GM19395 (cell line): ENCODE measurements at regions not wholly inside any gene's neighbourhood (a gene's known extent, or its start where the extent isn't known, plus 50 kb on each side); places are given as distances from the start of the nearest gene placed in this dataset.
"Not testable (repeated sequence)": the region's sequence is repeated elsewhere in the genome, so short reads cannot be mapped to it uniquely, and the experiment has no call there.

Experiments
- ATAC-seq: cut with Tn5 transposase; IDR thresholded peaks from one replicate; pipeline ENCODE4 v1.9.1; 2021; ENCODE audit warnings: mild to moderate bottlenecking, moderate library complexity; ENCODE audit not compliant: unreplicated experiment

DNA sequence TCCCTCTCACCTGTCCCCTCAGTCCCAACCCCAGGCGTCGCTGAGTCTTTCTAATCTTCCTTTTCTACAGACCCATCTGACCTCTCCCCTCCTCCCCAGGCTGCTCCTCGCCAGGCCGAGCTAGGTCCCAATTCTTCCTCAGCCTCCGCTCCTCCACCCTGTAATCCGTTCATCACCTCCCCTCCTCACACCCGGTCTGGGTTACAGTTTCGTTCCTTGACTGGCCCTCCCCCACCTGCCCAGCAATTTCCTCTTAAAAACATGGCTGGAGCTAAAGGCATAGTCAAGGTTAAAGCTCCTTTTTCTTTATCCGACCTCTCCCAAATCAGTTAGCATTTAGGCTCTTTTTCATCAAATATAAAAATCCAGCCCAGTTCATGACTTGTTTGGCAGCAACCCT, 262.0 kb downstream of the SMARCA2 start:
- not testable (repeated sequence) for ATAC-seq

DNA sequence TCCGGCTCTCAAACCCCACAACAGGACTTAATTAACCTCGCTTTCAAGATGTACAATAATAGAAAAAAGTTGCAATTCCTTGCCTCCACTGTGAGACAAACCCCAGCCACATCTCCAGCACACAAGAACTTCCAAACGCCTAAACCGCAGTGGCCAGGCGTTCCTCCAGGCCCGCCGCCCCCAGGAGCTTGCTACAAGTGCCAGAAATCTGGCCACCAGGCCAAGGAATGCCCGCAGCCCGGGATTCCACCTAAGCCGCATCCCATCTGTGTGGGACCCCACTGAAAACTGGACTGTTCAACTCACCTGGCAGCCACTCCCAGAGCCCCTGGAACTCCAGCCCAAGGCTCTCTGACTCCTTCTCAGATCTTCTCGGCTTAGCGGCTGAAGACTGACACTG, 262.5 kb downstream of the SMARCA2 start:
- ATAC-seq: not testable (repeated sequence)

DNA sequence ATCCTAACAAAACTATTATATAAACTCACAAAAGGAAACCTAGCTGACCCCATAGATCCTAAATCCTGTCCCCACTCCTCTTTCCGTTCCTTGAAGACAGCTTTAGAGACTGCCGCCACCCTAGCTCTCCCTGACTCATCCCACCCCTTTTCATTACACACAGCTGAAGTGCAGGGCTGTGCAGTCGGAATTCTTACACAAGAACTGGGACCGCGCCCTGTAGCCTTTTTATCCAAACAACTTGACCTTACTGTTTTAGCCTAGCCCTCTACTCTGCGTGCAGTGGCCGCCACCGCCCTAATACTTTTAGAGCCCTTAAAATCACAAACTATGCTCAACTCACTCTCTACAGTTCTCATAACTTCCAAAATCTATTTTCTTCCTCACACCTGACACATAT, 264.0 kb downstream of the SMARCA2 start:
- ATAC-seq: not testable (repeated sequence)

DNA sequence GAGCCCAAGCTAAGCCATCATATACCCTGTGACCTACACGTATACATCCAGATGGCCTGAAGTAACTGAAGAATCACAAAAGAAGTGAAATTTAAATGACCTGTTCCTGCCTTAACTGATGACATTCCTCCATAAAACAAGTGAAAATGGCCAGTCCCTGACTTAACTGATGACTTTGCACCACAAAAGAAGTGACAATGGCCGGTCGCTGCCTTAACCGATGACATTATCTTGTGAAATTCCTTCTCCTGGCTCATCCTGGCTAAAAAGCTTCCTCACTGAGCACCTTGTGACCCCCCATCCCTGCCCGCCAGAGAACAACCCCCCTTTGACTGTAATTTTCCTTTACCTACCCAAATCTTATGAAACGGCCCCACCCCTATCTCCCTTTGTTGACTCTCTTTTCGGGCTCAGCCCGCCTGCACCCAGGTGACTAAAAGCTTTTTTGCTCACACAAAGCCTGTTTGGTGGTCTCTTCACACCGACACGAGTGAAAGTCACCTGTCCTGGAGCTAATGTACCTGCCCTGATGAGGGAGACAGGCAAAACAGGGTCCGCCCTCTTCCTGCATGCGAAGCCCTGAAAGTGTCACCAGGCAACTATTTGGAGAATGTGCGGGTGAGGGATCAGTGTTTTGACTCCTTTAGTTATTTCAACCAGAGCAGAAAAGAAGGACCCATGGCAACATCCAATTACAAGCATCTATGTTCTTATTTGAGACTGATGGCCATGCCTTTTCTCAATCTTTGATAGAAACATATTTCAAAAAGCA, 266.1 kb downstream of the SMARCA2 start:
- no peak for ATAC-seq

DNA sequence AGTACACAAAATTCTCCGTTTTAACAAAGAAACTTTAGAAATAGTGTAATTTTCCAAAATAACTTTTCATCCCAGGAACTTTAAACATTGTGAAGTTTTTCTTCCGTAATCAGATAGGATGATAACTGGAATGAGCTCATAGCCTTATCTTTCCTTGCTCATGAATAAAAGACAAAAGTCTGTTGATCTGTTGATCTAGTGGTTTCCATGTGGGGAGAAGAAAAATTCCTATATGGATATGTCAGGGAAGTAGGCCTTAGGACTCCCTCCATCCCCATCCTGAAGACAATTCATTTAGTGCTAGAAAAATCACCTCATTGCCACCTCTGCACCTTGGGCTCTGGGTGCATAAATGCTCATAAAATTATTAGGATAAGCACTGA, 266.6 kb downstream of the SMARCA2 start:
- ATAC-seq: no peak

DNA sequence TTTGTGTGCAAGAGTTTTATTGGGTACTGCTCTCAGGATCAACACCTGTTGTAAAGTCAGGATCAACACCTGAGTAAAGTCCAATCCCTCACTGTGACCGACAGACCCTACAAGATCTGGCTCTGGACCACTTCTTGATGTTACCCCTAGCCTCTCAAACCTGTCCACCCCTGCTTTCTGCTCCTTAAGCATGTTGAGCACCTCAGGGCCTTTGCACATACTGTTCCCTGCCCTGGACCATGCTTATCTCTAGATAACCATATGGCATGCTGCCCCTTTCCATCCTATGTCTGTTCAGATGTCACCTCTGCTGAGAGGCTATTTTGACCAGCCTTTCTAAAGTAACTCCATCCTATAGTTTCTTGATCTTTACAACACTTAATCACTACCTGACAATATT, 269.6 kb downstream of the SMARCA2 start:
- ATAC-seq: no peak

DNA sequence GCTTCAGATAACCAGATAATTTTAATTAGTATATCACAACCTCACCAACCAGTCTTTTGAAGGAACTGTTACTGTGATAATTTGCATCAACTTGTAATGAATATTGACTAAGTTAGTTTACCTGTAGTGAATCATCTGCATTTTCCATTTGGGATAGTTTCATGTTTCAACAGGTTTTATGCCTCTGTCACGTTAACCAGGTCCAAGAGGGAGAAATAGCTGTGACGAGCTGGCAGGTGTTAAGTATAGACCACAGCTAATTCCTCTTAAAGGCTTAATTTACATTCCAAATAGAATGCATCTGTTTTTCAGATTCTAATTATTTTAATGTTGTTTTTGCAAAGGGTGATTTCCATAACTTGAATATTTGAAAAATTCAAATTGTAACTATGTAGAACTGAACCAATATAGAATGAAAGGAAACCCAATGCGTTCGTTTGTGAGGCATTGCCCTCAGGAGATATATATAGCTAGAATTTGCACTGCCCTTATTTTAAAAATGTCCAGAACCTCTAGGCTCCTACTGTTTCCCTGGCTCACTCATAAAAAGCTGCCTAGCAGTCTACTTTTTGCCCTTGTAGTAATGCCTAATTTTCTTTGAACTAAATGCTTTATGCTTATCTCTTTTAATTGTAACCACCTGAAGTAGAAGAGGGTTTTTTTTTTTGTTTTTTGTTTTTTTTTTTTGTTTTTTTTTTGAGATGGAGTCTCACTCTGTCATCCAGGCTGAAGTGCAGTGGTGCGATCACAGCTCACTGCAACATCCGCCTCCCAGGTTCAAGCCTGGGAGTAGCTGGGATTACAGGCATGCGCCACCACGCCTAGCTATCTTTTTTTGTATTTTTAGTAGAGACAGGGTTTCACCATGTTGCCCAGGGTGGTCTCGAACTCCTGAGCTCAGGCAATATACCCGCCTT, 270.5 kb downstream of the SMARCA2 start:
- no peak for ATAC-seq

DNA sequence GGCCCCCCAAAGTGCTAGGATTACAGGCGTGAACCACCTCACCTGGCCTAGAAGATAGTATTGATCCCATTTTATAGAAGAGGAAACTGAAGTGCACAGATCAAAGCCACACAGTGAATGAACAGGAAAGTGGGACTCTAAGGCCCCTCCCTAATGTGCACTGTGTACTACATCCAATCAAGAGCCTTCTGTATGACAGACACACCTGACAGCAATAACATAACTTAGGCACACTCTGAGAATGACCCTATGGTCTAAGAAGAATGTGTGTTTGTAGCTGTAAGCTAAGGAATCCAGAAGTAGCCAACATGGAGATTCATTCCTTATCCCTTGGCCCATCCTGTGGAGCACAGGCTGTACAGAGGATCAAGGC, 271.2 kb downstream of the SMARCA2 start:
- ATAC-seq: no peak

DNA sequence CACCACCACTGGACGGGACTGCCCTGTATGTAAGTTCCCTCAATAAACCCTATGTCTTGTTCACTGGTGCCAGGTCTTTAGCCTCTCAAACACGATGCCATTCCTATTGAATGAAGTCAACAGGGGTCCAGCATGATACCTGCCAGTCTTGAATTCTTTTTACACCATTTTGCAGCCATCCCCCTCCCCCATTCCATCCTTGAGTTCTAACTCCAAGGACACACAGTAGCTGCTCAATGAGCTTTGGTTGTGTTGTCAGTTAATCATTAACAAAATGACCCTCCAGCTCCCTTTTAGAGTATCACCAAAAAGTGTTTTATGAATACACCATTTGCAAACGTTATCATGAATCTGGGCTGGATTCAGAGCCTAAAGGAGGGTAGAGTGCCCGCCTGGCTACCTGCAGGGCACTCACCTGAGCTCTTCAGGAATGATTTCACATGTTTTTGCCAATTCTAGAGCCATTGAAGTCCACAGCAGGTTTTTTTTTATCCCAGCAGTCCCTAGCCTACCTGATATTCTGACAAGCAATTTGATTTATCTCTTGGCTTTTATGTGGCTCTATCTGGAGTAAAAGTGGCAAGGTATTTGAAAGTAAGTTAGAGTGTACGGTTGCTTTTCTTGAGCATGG, 271.8 kb downstream of the SMARCA2 start:
- ATAC-seq: no peak

DNA sequence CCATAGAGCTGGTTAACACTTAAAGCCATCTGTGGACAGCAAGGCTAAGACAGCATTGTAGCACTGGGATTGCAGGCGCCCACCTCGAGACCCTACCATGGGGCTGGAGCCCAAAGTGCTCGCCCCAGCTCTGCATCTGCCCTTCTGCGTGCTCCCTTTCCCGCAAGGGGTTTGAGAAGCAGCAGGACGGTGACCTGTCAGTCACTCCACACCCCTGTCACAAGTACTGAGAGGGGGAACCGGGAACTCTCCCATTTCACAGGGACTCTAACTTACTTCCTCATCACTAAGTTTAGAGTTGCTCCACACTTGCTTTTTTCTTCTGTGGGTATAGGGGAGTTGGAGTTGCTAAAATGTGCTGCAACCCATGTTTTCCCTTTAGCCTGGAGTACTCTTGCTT, 273.2 kb downstream of the SMARCA2 start:
- ATAC-seq: no peak

DNA sequence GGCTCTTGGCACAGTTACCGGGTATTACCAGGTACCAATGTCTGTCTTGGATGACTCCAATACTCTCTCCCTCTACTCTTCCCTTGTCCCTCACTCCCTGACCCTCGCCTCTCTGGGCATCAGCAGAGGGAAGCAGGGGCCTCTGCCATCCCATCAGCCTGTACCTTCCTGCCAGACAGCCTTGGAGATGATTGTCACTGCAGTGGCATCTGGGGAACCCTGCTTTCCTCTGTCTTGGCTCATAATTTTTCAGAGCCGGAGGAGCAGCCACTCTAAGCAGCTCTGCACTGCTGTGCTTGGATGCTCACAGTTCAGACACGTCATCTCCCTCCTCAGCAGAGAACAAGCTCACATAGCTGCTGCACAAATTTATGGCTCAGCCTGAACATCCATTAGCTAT, 274.1 kb downstream of the SMARCA2 start:
- no peak for ATAC-seq

DNA sequence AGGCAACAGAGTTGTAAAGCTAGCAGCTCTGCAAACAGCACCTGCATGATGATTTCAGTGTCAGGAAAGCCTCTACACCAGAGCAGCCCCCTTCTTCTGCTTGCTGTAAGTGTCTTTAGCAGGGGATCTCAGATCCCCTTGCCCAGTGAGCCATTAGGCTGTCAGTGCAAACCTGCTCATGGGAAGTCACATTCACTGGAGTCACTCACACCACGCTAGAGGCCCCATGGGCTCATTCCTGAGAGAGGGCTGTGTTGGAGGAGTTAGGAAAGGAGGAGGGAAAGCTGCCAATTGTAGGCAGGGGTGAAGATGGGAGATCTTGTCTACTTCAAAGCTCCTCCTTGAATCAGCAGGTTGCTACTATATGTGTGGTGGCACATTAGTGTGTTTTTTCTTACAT, 275.2 kb downstream of the SMARCA2 start:
- ATAC-seq: no peak

DNA sequence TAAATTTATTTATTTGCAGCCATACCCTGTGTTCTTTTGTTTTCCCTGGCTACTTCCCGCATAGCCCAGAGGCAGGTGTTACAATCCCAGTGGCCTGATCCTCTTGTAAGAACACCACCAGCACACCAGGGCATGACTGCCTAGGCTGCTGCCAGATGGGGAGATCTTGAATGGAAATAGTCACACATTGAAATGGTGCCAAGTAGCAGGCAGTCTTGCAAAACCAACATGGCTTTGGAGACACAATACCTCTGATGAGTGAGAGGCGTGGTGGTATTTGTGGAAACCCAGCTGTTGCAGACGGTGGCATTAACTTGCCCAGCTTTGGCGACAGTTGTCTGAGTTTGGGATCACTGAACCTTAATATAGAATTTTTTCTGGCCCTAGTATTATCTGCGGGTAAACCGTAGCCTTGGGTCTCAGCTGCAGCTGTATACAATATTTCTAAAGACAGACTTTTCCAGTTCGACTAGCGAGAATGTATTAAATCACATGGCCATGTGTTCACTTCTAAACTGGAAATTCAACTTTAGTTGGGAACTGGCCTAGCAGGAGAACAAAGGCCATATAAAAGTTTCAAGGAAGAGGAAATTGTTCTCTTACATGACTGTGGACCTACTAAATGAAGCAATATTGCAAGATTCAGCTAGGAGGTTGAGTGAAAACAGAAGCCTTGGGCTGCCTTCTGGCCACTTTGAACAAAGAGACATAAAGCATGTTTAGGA, 277.0 kb downstream of the SMARCA2 start:
- ATAC-seq: no peak

DNA sequence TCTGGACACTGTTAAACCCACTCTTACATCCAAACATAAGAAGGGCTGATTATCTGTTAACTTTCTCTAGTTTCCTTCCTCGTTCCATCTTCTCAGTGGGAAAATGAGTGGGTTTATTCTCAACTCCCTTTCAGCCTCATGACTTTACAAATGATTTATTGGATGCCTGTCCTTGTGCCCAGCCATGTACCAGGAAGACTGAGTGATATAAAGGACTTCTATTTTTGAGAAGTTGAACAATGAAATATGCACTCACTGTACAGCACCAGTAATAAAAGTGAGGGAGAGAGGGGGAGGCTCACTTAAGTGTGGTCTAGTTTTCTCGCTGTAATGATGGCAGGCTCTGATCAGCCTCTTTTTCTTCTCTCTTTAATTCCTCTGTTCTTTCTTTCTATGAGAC, 277.6 kb downstream of the SMARCA2 start:
- no peak for ATAC-seq

DNA sequence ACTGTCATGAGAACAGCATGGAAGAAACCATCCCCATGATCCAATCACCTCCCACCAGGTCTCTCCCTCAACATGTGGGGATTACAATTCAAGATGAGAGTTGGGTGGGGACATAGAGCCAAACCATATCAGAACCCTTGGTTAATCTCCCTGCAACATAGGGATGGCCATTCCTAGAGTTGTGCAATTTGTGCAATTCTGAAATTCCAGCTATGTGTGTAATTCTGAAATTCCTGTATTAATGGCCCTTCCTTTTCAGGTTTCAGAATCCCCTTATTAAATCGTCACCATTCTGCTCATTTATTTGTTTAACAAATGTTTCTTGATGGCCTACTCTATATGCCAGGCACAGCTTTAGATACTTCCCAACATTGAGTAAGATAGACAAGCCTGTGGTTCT, 282.6 kb downstream of the SMARCA2 start:
- ATAC-seq: no peak

DNA sequence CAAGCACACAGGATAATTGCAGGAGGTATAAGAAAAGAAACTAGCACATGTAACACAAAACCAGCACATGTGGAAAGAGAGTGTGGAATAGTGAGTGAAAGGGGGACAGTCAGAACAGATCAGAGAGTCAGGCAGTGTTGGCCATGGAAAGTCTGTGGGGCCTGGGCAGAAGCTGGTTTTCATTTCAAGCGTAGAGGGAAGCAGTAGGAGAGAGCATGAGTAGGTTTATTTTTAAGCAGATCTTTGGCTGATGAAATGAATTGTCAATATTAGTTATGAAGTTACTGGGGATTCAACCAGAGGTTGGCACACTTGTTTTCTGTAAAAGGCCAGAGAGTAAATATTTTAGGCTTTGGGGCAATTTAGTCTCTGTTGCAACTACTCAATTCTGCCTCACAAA, 283.1 kb downstream of the SMARCA2 start:
- ATAC-seq: no peak

DNA sequence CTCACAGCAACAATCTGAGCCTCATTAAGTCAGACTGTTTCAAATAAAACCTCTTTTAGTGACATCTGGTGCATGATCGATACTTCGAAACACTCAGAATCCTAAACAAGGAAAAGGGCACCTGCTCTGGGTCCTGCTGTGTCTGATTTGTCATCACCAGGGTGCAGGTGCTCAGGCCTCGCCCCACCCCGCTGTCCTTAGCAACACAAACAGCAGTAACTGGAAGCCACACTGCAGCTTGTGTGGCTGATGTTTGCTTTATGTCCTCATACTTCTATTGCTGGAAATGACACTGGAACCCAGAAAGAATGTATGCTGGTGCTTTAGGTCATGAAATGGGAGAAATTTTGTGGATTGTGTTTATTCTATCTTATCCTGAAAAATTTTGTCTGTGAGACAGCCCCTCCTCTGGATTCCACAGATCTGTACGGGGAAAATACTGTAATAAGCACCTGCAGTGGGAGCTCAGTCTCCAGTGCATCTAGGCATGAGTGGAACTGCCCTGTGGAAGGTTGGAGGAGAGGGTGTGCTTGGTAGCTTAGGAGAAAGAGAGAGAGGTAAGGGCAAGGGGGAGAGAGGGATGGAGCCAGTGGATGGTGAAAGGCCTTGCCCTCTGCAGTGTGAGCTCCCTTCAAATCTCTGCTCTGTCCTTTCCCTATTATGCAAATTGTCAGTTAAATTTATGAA, 284.2 kb downstream of the SMARCA2 start:
- ATAC-seq: no peak

DNA sequence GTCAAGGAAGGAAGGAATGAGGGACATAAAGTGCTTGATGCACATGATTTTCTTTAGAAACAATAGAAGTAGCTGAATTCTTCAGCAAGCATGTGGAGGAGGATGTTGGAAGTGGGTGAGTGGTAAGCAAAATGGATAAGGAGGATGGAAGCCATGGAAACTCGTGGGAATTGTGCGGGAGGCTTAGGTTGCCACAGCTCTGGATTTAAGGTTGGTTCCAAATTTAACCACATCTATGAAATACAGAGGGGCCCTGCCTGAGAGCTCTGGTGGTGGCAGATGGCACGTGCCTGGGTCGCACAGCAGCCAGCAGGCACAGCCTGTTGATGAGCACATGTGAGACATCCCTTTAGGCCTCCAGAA, 284.7 kb downstream of the SMARCA2 start:
- ATAC-seq: no peak

DNA sequence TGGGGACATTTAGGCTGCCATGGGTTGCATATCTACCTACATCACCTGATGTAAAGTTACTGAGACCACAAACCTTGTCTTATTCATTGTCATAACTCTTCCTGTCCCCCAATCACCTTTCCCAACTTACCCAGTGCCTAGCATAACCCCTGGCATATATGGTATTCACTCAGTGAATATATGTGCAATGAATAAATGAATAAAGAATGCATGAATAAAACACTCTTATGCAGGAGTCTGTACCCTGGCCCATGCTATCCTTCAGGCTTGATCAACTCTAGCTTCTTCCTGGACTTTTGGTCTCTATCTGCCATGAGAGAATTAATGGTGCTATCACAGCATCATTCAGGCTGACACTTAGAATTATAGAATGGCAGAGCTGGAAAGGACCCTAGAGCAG, 285.2 kb downstream of the SMARCA2 start:
- ATAC-seq: no peak

DNA sequence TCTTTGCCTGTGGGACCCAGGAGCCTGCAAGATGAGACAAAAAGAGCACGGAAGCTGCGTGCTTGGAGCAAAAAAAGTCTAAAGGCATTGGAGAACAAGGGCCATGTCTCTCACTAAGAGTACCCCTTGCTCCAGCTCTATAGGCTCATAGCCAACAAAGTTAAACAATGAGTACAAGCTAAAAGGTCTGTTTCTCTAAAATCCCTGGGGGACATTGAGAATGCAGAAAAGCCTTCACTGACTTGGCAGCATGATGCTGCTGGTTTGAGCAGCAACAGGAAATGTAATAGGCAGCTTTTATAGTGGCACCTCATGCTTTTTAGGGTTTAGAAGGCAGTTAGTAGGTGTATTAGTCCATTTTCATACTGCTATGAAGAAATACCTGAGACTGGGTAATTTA, 287.5 kb downstream of the SMARCA2 start:
- no peak for ATAC-seq

DNA sequence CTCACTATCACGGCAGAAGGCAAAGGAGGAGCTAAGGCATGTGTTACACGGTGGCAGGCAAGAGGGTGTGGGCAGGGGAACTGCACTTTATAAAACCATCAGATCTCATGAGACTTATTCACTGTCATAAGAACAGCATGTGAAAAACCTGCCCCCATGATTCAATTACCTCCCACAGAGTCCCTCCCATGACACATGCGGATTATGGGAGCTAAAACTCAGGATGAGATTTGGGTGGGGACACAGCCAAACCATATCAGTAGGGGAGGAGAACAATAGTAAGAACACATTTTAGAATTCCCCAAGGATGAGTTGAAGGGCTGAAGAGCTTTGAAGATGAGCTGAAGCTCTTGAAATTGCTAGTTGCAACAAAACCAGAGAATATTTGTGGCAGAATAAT, 287.9 kb downstream of the SMARCA2 start:
- no peak for ATAC-seq
